HG02884 (cell line): ENCODE measurements at regions not wholly inside any gene's neighbourhood (a gene's known extent, or its start where the extent isn't known, plus 50 kb on each side); places are given as distances from the start of the nearest gene placed in this dataset.

Experiments used
- ATAC-seq: cut with Tn5 transposase; IDR thresholded peaks from one replicate; pipeline ENCODE4 v1.9.1; 2021; ENCODE audit warnings: mild to moderate bottlenecking, moderate library complexity; ENCODE audit not compliant: unreplicated experiment

- no peak for ATAC-seq
These were observed 299.9 kb downstream of the AHR start for GRCh38 chr7:17598305-17598704.

DNA sequence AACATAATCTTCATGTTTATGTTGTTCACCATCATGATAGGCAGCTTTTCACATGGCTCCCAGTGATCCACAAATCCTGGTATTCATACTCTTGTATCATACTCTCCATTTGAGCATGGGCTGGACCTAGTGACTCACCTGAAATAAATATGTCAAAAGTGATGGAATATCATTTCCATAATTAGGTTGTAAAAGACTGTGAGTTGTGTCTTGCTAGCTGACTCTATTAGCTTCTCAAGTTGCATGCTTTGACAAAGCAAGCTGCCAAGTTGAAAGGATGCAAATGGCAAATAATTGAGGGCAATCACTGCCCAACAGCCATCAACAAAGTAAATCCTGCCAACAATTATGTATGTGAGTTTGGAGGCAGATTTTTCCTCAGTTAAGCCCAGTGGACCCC lies 300.4 kb downstream of the AHR start:
- ATAC-seq, result no peak

DNA sequence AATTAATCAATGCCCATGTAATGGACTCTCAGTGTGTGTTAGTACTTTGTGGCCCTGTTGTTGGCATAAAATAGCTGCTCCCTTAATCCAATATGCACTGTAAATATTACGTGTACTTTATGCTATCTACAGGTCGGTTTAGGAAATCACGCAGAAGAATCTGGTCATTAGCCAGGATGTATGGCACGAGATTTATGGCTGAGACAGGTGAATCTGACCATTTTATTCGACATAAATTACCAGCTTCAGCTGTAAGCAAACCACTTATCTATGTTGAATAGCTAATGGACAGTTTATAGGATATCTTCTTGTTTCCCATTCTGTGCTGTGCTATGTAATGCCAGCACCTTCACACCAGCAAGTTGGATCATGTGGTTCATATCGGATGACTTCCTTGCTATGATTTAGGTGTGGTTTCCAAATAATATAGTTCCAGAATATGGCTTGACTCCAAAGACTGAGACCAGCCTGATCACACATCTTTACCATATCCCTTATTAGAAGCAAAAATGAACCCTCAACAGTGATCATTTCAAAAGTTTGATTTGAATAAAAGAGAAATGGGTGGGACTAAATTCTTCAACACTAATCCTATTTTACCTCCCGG lies 301.4 kb downstream of the AHR start:
- no peak for ATAC-seq

- no peak for ATAC-seq
These were observed 301.9 kb downstream of the AHR start for GRCh38 chr7:17600340-17600752.

DNA sequence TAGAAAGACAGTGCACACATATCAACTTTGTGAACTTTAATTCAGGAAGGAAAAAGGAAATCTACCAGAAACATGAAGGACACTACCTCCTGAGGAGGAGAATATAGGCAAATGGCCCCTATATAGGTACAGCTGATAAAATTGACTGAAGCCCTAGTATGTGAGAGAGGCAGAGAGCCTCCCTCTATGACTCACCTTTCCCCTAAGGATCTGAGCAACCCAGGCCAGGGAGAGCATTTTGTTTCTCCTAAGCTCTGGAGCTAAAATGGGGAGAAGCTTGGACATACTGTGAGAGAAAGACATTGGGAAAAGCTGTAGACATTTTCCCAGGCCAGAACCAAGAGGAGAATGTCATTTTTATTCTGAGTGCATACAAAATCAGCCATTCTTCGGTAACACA lies 303.5 kb downstream of the AHR start:
- no peak for ATAC-seq

GRCh38 chr7:17608114-17608833 lies 309.8 kb downstream of the AHR start:
- no peak for ATAC-seq

- no peak for ATAC-seq
These were observed 313.2 kb downstream of the AHR start for GRCh38 chr7:17611611-17612010.

DNA sequence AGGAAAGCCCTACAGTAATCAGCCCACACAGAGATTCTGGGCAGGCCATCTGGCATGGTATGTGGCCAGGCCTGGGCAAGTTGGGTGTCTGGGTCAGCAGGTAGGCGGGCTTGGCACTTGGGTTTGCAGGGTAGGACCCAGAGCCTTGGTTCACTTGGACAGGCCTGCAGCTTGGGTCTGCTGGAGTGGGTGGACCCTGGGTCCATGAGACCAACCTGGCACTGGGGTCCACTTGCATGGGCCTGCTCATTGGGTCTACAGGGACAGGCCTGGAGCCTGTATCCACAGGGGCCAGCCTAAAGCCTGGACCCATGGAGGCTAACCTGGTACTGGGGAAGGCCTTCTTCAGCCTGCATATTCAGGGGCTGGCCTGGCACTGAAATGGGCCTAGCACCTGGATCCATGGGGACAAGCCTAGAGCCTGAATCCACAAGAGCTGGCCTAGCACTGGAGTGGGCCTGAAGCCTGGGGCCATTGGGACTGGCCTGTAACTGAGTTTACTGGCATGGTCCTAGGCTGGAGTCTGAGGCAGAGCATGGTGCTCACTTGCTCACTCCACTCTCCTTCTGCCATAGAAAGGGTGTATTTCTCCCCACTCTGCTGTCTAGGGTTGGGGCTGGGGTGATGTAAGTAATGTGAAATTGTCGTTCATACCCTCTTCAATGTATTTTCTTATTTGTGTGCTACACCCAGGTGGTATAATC lies 315.0 kb downstream of the AHR start:
- no peak for ATAC-seq

DNA sequence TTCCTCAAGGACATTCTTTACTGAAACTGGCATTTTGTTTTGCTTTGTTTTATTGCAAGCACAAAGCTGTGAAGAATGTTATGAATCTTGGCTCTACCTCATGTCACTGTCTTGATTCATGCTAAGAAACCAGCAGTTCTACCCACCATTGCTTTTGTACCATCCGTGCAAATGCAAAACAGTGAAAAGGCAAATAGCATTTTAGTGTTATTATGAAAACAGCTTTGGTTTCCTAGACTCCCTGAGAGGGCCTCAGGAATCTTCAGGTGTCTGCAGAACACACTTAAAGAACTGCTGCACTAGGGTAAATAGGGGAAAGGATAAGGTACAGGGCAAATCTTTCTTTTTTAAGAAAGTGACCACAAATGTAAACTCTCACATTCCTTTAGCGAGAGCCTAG lies 318.9 kb downstream of the AHR start:
- no peak for ATAC-seq

DNA sequence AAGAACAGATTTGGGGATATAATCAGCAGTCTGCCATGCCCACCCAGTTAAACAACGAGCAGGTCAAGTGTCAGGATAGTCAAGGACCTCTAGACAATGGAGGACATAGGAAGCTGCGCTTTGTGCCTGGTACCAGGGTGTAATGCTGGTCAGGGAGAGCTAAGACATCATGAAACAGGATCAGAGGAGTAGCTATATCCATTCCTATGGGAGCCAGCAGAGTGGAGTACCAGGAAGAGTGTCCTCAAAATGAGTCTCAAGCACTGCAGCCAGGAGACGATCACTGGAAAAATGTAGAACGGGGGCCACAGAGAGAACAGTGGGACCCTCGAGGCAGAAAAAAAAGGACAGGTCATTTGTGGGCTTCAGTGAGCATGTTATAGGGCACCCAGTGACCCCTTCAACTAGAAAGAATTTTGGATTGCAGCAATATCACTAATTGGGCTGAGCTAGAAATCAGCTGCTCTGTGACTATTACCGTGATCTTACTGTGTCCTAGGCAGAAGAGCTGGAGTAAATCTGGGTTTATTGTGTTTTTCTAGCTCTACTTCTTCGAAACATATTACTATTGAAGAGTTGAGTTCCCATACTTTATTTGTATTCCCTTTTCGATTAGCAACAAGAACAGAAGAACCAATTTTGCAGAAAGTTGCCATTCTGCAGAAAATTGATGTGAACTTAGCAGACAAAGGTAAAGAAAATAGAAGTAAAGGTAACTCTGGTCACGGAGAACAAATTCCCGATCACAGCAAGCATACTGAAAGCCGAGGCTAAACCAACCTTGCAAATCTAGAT lies 319.6 kb downstream of the AHR start:
- no peak for ATAC-seq

- no peak for ATAC-seq
These were observed 320.2 kb downstream of the AHR start for GRCh38 chr7:17618652-17618974.

DNA sequence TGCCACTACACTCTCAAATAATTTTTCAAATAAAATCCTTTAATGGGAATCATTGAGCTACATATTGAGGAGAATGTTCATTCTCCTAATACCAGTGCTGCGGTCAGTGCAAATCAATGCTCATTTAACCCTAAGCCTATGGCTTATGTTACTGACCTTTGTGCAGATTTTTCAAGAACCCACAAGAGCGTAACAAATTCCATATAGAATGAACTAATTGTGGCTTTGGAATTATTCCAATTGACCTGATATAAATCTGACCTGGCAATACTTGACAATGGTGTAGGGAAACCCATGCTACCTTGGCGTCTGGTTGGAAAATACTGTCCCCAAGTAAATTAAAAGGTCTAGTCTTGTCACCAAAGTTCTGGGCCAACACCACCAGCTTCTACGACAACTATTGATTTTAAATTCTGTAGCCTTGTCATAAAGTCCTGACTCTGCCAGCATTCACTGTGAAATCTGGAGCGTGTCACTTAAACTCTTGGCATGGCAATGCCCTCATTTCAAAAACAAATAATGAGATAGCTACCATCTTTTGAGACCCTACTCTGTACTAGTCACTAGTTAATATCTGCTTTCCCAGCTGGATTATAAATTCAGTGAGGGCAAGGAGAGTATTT lies 320.9 kb downstream of the AHR start:
- ATAC-seq, result no peak

DNA sequence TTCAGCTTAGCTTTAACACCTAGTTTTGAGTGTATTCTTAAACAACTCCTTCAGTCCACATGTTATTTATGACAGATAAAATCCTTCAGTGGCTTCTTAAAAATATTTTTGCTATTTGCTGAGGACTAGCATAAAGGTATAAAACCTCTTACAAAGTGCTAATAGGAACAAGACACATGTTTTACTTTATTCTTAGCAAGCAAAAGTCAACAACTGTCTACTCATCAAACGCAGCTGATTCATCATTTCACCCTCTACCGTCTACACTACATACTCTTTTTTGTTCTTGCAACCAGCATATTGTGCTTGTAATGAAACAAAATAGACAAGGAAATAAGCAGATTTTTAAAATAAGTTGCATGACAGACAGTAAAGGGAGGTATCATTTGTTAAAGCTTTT lies 319.7 kb downstream of the SNX13 start:
- ATAC-seq, result no peak

DNA sequence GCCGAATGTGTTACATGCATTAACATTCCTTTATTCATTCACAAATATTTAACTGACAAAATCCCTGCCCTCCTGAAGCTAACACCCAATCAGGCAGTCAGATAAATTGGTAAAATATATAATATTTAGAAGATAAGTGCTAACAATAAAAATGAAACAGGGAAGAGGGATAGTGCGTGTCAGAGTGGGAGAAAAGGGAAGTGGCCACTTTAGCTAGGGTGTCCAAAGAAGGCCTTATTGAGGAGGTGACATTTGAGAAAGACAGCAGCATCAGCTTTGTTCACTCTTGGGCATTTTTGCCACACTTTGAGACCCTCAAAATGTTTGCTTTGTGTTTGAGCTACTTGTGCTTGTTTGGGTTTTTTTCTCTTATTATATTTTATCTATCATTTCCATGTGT lies 317.8 kb downstream of the SNX13 start:
- ATAC-seq, result no peak

GRCh38 chr7:17623546-17624185 lies 316.6 kb downstream of the SNX13 start:
- ATAC-seq, result no peak

GRCh38 chr7:17624379-17624778 lies 315.9 kb downstream of the SNX13 start:
- no peak for ATAC-seq

- ATAC-seq, result no peak
These were observed 315.3 kb downstream of the SNX13 start for GRCh38 chr7:17625043-17625442.

DNA sequence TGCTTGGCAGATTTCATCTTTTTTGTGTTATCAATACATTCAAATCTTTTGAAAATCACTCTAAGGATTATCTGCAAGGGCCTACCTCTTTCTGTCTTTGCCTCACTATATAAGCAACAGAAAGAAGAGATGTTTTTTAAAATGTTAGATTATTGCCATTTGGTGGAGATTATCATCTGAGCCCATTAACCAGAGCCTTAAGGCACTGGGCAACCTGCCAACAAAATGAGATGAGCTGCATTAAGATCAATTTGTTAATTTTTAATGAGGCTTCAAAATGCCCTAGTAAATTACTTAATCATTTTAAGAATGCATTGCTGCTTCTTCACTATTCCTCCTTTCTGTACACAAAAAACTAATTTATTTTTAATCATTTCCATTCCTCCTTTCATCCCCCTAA lies 314.1 kb downstream of the SNX13 start:
- ATAC-seq, result no peak

DNA sequence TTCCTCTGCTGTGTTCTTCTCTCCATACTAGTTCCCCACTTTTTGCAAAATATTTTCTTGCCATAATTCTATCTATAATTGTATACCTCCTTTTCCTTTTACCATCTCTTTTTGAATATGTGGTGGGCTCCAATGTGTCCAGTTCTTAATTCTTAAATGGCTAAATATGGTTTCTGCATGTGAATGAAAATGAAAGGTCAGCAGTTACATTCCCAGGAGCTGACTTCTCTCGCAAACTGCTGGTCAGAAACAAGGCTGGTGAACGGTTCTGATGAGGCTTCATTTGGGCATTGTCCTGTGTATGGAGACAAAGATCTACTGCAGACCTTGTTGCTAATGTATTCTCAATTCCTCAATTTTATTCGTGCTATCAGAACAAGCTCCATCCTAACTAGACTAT lies 309.2 kb downstream of the SNX13 start:
- no peak for ATAC-seq

GRCh38 chr7:17632384-17632783 lies 307.9 kb downstream of the SNX13 start:
- ATAC-seq, result no peak

GRCh38 chr7:17633067-17633466 lies 307.2 kb downstream of the SNX13 start:
- no peak for ATAC-seq
